CD4-positive, alpha-beta T cell (primary cell): ENCODE measurements at regions not wholly inside any gene's neighbourhood (a gene's known extent, or its start where the extent isn't known, plus 50 kb on each side); places are given as distances from the start of the nearest gene placed in this dataset.

ENCODE experiments used
- ATAC-seq: fragments of 200-7000 bp; cut with Tn5 transposase; one replicate; pipeline ENCODE4 v1.10.0; 2022; ENCODE audit warnings: mild to moderate bottlenecking; ENCODE audit not compliant: poor library complexity
- CTCF ChIA-PET: fragments of 350-600 bp; sonication (Branson Sonifier 250); formaldehyde crosslinking; loops from one replicate; lab custom pipeline; 2021; ENCODE audit warnings: antibody characterized with exemption, inconsistent platforms; lab: Charles Lee
- POLR2A ChIA-PET: fragments of 350-600 bp; sonication (Branson Sonifier 250); formaldehyde crosslinking; loops from one replicate; lab custom pipeline; 2021; ENCODE audit warnings: antibody characterized with exemption, inconsistent platforms; lab: Charles Lee
- DNase-seq, 14 experiments: peaks; one replicate each; pipeline ENCODE4 v3.0.0-alpha.2; 2013 to 2020; ENCODE audit warnings: mixed read lengths in 2 of 14
- H3K27ac ChIP-seq, 2 donors: one replicate each; pipeline versions ENCODE4 v1.5.1 to v1.7.0; 2013; ENCODE audit warnings: low read length in 2 of 2, low read depth in 1 of 2, mild to moderate bottlenecking in 1 of 2
- H3K27me3 ChIP-seq, 2 experiments: 1 replicate in 1 of 2; 2 replicates in 1 of 2; pipeline versions ENCODE4 v1.6.1 to v1.7.0; 2013; ENCODE audit warnings: low read length in 2 of 2, control low read depth in 1 of 2, mild to moderate bottlenecking in 1 of 2, moderate library complexity in 1 of 2; ENCODE audit not compliant: insufficient read depth in 2 of 2, control insufficient read depth in 1 of 2
- H3K36me3 ChIP-seq: one replicate; pipeline ENCODE4 v1.6.1; 2013; ENCODE audit warnings: low read length, control low read depth; ENCODE audit not compliant: insufficient read depth
- H3K4me1 ChIP-seq: one replicate; pipeline ENCODE4 v1.6.1; 2013; ENCODE audit warnings: low read length, control low read depth; ENCODE audit not compliant: insufficient read depth
- H3K4me3 ChIP-seq: one replicate; pipeline ENCODE4 v1.5.1; 2013; ENCODE audit warnings: mild to moderate bottlenecking, low read length, moderate library complexity
- H3K9me3 ChIP-seq, 2 experiments: 1 replicate in 1 of 2; 2 replicates in 1 of 2; pipeline versions ENCODE4 v1.6.1 to v1.7.0; 2013; ENCODE audit warnings: low read length in 2 of 2, mild to moderate bottlenecking in 2 of 2, control low read depth in 1 of 2, moderate library complexity in 1 of 2; ENCODE audit not compliant: control insufficient read depth in 1 of 2, insufficient read depth in 1 of 2
- H3K27ac Mint-ChIP-seq: one replicate; pipeline ENCODE4 v1.8.0; 2020; ENCODE audit warnings: mixed read lengths
- H3K27me3 Mint-ChIP-seq: one replicate; pipeline ENCODE4 v1.8.0; 2021; ENCODE audit warnings: mixed read lengths
- H3K36me3 Mint-ChIP-seq: one replicate; pipeline ENCODE4 v1.8.0; 2021; ENCODE audit warnings: low read depth, mixed read lengths
- H3K4me1 Mint-ChIP-seq: one replicate; pipeline ENCODE4 v1.8.0; 2021; ENCODE audit warnings: low read depth, mixed read lengths
- H3K4me3 Mint-ChIP-seq: one replicate; pipeline ENCODE4 v1.8.0; 2020; ENCODE audit warnings: mild to moderate bottlenecking, mixed read lengths
- H3K9me3 Mint-ChIP-seq: one replicate; pipeline ENCODE4 v1.8.0; 2020; ENCODE audit warnings: mixed read lengths
- CTCF ChIP-seq: fragments of 200-600 bp; IDR thresholded peaks from one replicate; pipeline ENCODE4 v1.8.0; 2022; ENCODE audit warnings: antibody characterized with exemption, mild to moderate bottlenecking
- intact Hi-C, 2 experiments: fragments of 100-400 bp; cut with DNase I in 1 of 2; cut with micrococcal nuclease in 1 of 2; formaldehyde crosslinking; loops; one replicate each; pipeline versions ENCODE4 v1.15.1 to v1.9.0; 2023 to 2025; cut with DNase I, micrococcal nuclease

- TF ChIP-seq CTCF, result no peak
- DNase-seq (no peak), ATAC-seq (no peak)
- H3K4me3 Mint-ChIP-seq, result no peak overlapping the region
- Histone ChIP-seq H3K27ac (no peak overlapping the region), H3K9me3 (no peaks in the 10 kb centered on the region), H3K4me3 (no peak overlapping the region), H3K4me1 (no peaks in the 10 kb centered on the region), H3K36me3 (no peaks in the 10 kb centered on the region), H3K27me3 (no peaks in the 10 kb centered on the region)
- H3K4me1 Mint-ChIP-seq, result no peaks in the 10 kb centered on the region
- ChIA-PET CTCF (no interaction called here), POLR2A (no interaction called here)
- H3K36me3 Mint-ChIP-seq, result no peaks in the 10 kb centered on the region
- no peaks in the 10 kb centered on the region for H3K9me3 Mint-ChIP-seq
- peaks cover 5% of the 10 kb centered on the region for H3K27me3 Mint-ChIP-seq
- intact Hi-C loops, result no loop called here
- H3K27ac Mint-ChIP-seq, result no peak overlapping the region
Measured at GRCh38 chr2:195279840-195280427, 377.1 kb upstream of the SLC39A10 start.

- POLR2A ChIA-PET, result no interaction called here
- H3K27me3 Mint-ChIP-seq, result peaks cover 13% of the 10 kb centered on the region
Measured at GRCh38 chr2:195270466-195271039, 386.5 kb upstream of the SLC39A10 start.

GRCh38 chr2:195269220-195269619 lies 387.8 kb upstream of the SLC39A10 start:
- Histone ChIP-seq H3K36me3 (no peaks in the 10 kb centered on the region), H3K27ac (no peak overlapping the region), H3K27me3 (no peaks in the 10 kb centered on the region), H3K9me3 (peaks cover 0 to 7% of the 10 kb centered on the region in 2 experiments), H3K4me3 (no peak overlapping the region), H3K4me1 (no peaks in the 10 kb centered on the region)
- Mint-ChIP-seq H3K36me3 (no peaks in the 10 kb centered on the region), H3K4me1 (no peaks in the 10 kb centered on the region), H3K9me3 (no peaks in the 10 kb centered on the region), H3K4me3 (no peak overlapping the region), H3K27ac (no peak overlapping the region), H3K27me3 (peaks cover 9% of the 10 kb centered on the region)
- CTCF ChIA-PET, result no interaction called here
- no peak for DNase-seq
- POLR2A ChIA-PET, result no interaction called here
- TF ChIP-seq CTCF, result no peak
- intact Hi-C loops, result no loop called here
- ATAC-seq, result no peak

More at GRCh38 chr2:195270466-195271039, 386.5 kb upstream of the SLC39A10 start:
- Mint-ChIP-seq H3K4me3 (no peak overlapping the region), H3K36me3 (no peaks in the 10 kb centered on the region), H3K9me3 (no peaks in the 10 kb centered on the region), H3K27ac (no peak overlapping the region), H3K4me1 (no peaks in the 10 kb centered on the region)
- DNase-seq (no peak), ATAC-seq (no peak)
- TF ChIP-seq CTCF, result no peak
- peaks cover 0 to 7% of the 10 kb centered on the region in 2 experiments for H3K9me3 ChIP-seq
- H3K4me1 ChIP-seq, result no peaks in the 10 kb centered on the region
- CTCF ChIA-PET, result interaction anchor here (0.6 kb wide), 1 partner anchor 1208 kb away, joined by 3 read pairs; no protein-coding TSS in a partner anchor
- intact Hi-C loops, result no loop called here
- no peak overlapping the region for H3K4me3 ChIP-seq
- no peak overlapping the region for H3K27ac ChIP-seq
- H3K36me3 ChIP-seq, result no peaks in the 10 kb centered on the region
- no peaks in the 10 kb centered on the region for H3K27me3 ChIP-seq
